CD4-positive, alpha-beta T cell (primary cell): ENCODE measurements at regions not wholly inside any gene's neighbourhood (a gene's known extent, or its start where the extent isn't known, plus 50 kb on each side); places are given as distances from the start of the nearest gene placed in this dataset.

Experiments used
- ATAC-seq: fragments of 200-7000 bp; cut with Tn5 transposase; one replicate; pipeline ENCODE4 v1.10.0; 2022; ENCODE audit warnings: mild to moderate bottlenecking; ENCODE audit not compliant: poor library complexity
- CTCF ChIA-PET: fragments of 350-600 bp; sonication (Branson Sonifier 250); formaldehyde crosslinking; loops from one replicate; lab custom pipeline; 2021; ENCODE audit warnings: antibody characterized with exemption, inconsistent platforms; lab: Charles Lee
- POLR2A ChIA-PET: fragments of 350-600 bp; sonication (Branson Sonifier 250); formaldehyde crosslinking; loops from one replicate; lab custom pipeline; 2021; ENCODE audit warnings: antibody characterized with exemption, inconsistent platforms; lab: Charles Lee
- DNase-seq, 14 experiments: peaks; one replicate each; pipeline ENCODE4 v3.0.0-alpha.2; 2013 to 2020; ENCODE audit warnings: mixed read lengths in 2 of 14
- H3K27ac ChIP-seq, 2 donors: one replicate each; pipeline versions ENCODE4 v1.5.1 to v1.7.0; 2013; ENCODE audit warnings: low read length in 2 of 2, low read depth in 1 of 2, mild to moderate bottlenecking in 1 of 2
- H3K27me3 ChIP-seq, 2 experiments: 1 replicate in 1 of 2; 2 replicates in 1 of 2; pipeline versions ENCODE4 v1.6.1 to v1.7.0; 2013; ENCODE audit warnings: low read length in 2 of 2, control low read depth in 1 of 2, mild to moderate bottlenecking in 1 of 2, moderate library complexity in 1 of 2; ENCODE audit not compliant: insufficient read depth in 2 of 2, control insufficient read depth in 1 of 2
- H3K36me3 ChIP-seq: one replicate; pipeline ENCODE4 v1.6.1; 2013; ENCODE audit warnings: low read length, control low read depth; ENCODE audit not compliant: insufficient read depth
- H3K4me1 ChIP-seq: one replicate; pipeline ENCODE4 v1.6.1; 2013; ENCODE audit warnings: low read length, control low read depth; ENCODE audit not compliant: insufficient read depth
- H3K4me3 ChIP-seq: one replicate; pipeline ENCODE4 v1.5.1; 2013; ENCODE audit warnings: mild to moderate bottlenecking, low read length, moderate library complexity
- H3K9me3 ChIP-seq, 2 experiments: 1 replicate in 1 of 2; 2 replicates in 1 of 2; pipeline versions ENCODE4 v1.6.1 to v1.7.0; 2013; ENCODE audit warnings: low read length in 2 of 2, mild to moderate bottlenecking in 2 of 2, control low read depth in 1 of 2, moderate library complexity in 1 of 2; ENCODE audit not compliant: control insufficient read depth in 1 of 2, insufficient read depth in 1 of 2
- H3K27ac Mint-ChIP-seq: one replicate; pipeline ENCODE4 v1.8.0; 2020; ENCODE audit warnings: mixed read lengths
- H3K27me3 Mint-ChIP-seq: one replicate; pipeline ENCODE4 v1.8.0; 2021; ENCODE audit warnings: mixed read lengths
- H3K36me3 Mint-ChIP-seq: one replicate; pipeline ENCODE4 v1.8.0; 2021; ENCODE audit warnings: low read depth, mixed read lengths
- H3K4me1 Mint-ChIP-seq: one replicate; pipeline ENCODE4 v1.8.0; 2021; ENCODE audit warnings: low read depth, mixed read lengths
- H3K4me3 Mint-ChIP-seq: one replicate; pipeline ENCODE4 v1.8.0; 2020; ENCODE audit warnings: mild to moderate bottlenecking, mixed read lengths
- H3K9me3 Mint-ChIP-seq: one replicate; pipeline ENCODE4 v1.8.0; 2020; ENCODE audit warnings: mixed read lengths
- intact Hi-C, 2 experiments: fragments of 100-400 bp; cut with DNase I in 1 of 2; cut with micrococcal nuclease in 1 of 2; formaldehyde crosslinking; loops; one replicate each; pipeline versions ENCODE4 v1.15.1 to v1.9.0; 2023 to 2025; cut with DNase I, micrococcal nuclease
- TF ChIP-seq, protein P1 (sequence below): fragments of 200-600 bp; IDR thresholded peaks from one replicate; pipeline ENCODE4 v1.8.0; 2022; ENCODE audit warnings: antibody characterized with exemption, mild to moderate bottlenecking

DNA sequence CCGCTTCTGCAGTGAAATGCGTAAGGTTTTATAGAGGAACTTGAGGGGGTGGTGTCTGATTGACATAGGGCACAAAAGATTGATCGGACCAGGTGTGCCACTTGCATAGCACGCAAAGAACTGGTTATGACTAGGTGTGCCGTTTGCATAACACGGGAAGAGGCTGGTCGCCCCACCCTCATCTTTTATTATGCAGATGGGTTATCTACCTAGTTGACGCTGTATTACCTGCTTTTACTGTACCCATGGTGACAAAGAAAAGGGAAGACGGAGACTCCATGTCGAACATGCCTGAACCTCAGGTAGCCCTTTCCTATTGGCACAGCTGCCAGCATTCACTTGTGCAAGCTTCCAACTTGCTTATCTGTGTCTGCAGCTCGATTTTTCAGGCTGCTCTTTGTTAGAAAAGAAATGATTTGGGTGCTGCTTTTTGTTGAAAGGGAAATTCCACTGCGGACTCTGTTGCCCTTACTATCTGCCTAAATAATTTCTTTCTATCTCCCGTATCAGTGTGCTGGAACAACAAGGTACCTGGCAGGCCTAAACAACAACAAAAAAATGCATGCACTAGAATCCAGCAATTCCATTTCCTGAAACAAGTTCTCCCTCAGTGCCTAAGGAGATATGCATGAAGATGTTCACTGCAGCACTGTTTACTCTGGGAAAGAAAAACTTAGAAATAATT lies 194.4 kb upstream of the KAZN start:
- intact Hi-C loops, result no loop called here
- no peaks in the 10 kb centered on the region for H3K4me1 Mint-ChIP-seq
- no peak for DNase-seq
- H3K36me3 Mint-ChIP-seq, result no peaks in the 10 kb centered on the region
- Histone ChIP-seq H3K9me3 (no peaks in the 10 kb centered on the region), H3K36me3 (no peaks in the 10 kb centered on the region), H3K4me1 (no peaks in the 10 kb centered on the region), H3K27ac (no peak overlapping the region), H3K27me3 (peaks cover 0 to 7% of the 10 kb centered on the region in 2 experiments), H3K4me3 (no peak overlapping the region)
- no peak overlapping the region for H3K4me3 Mint-ChIP-seq
- TF ChIP-seq, protein P1, sequence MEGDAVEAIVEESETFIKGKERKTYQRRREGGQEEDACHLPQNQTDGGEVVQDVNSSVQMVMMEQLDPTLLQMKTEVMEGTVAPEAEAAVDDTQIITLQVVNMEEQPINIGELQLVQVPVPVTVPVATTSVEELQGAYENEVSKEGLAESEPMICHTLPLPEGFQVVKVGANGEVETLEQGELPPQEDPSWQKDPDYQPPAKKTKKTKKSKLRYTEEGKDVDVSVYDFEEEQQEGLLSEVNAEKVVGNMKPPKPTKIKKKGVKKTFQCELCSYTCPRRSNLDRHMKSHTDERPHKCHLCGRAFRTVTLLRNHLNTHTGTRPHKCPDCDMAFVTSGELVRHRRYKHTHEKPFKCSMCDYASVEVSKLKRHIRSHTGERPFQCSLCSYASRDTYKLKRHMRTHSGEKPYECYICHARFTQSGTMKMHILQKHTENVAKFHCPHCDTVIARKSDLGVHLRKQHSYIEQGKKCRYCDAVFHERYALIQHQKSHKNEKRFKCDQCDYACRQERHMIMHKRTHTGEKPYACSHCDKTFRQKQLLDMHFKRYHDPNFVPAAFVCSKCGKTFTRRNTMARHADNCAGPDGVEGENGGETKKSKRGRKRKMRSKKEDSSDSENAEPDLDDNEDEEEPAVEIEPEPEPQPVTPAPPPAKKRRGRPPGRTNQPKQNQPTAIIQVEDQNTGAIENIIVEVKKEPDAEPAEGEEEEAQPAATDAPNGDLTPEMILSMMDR, result no peak
- ChIA-PET CTCF (no interaction called here), POLR2A (no interaction called here)
- peaks cover 8% of the 10 kb centered on the region for H3K27me3 Mint-ChIP-seq
- ATAC-seq, result no peak
- H3K9me3 Mint-ChIP-seq, result no peaks in the 10 kb centered on the region
- no peak overlapping the region for H3K27ac Mint-ChIP-seq

DNA sequence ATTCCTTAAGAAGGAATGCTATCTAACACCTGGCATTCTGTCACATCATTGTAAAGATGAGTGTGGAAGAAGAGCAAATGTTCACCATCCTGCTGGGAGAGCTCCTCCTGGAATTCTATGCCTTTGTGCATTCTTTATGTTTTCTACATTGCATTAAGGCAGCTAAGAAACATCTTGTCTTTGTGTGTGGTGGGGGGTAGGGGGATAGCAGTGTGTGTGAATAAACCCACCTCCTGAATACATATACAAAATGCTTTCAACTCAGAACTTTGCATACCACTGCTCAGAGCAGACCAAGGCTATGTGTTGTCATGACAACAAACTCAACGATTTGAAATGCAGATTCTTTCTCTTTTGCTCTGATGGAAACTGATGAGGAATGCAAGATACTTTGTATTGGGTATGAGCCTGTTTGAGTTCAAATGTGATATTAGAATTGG lies 193.6 kb upstream of the KAZN start:
- ChIA-PET CTCF (no interaction called here), POLR2A (no interaction called here)
- Mint-ChIP-seq H3K9me3 (no peaks in the 10 kb centered on the region), H3K4me3 (no peak overlapping the region), H3K27me3 (peaks cover 8% of the 10 kb centered on the region), H3K4me1 (no peaks in the 10 kb centered on the region), H3K27ac (no peak overlapping the region), H3K36me3 (no peaks in the 10 kb centered on the region)
- H3K4me1 ChIP-seq, result no peaks in the 10 kb centered on the region
- H3K36me3 ChIP-seq, result no peaks in the 10 kb centered on the region
- TF ChIP-seq, protein P1, result no peak
- H3K27me3 ChIP-seq, result peaks cover 0 to 7% of the 10 kb centered on the region in 2 experiments
- DNase-seq, result no peak
- H3K4me3 ChIP-seq, result no peak overlapping the region
- H3K9me3 ChIP-seq, result no peaks in the 10 kb centered on the region
- intact Hi-C loops, result no loop called here
- ATAC-seq, result no peak
- H3K27ac ChIP-seq, result no peak overlapping the region

DNA sequence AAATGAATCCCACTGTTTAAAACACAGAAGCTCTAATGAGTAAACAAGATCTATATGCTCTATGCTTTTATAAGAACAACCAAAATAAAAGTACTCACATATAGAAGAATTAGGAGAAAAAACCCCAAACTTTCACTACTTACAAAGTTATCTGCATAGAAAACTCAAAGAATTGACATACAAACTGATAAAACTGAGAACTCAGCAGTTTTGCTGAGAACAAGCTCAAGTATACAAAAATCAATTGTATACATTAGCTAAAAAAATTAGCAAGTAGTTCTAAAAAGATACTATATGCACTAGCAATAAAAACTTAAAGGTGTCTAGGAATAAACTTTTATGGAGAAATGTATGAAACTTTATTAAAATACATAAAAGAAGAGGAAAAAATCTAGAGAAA lies 186.2 kb upstream of the KAZN start:
- Mint-ChIP-seq H3K27ac (no peak overlapping the region), H3K4me1 (no peaks in the 10 kb centered on the region), H3K27me3 (peaks cover 4% of the 10 kb centered on the region), H3K36me3 (no peaks in the 10 kb centered on the region), H3K9me3 (no peaks in the 10 kb centered on the region), H3K4me3 (no peak overlapping the region)
- intact Hi-C loops, result no loop called here
- Histone ChIP-seq H3K4me1 (no peaks in the 10 kb centered on the region), H3K36me3 (no peaks in the 10 kb centered on the region), H3K4me3 (no peak overlapping the region), H3K27ac (no peak overlapping the region), H3K9me3 (no peaks in the 10 kb centered on the region), H3K27me3 (no peaks in the 10 kb centered on the region)
- ATAC-seq (no peak), DNase-seq (no peak)
- CTCF ChIA-PET, result no interaction called here
- TF ChIP-seq, protein P1, result no peak
- POLR2A ChIA-PET, result no interaction called here
